Neural progenitor cell (in vitro differentiated cells): ENCODE measurements at regions not wholly inside any gene's neighbourhood (a gene's known extent, or its start where the extent isn't known, plus 50 kb on each side); places are given as distances from the start of the nearest gene placed in this dataset.

ENCODE experiments used
- DNase-seq: peaks from one replicate; pipeline ENCODE4 v3.0.0-alpha.2; 2016; ENCODE audit warnings: low spot score
- H2AFZ ChIP-seq: fragments of 200-600 bp; sonication (generic); replicated peaks from 2 replicates; pipeline ENCODE4 v1.6.1; 2016; ENCODE audit warnings: antibody characterized with exemption
- H3F3A ChIP-seq: fragments of 200-600 bp; sonication (generic); 2 replicates; pipeline ENCODE4 v1.6.1; 2016; ENCODE audit warnings: antibody characterized with exemption, low read depth
- H3K27ac ChIP-seq: fragments of 200-600 bp; sonication (generic); 2 replicates; pipeline ENCODE4 v1.5.1; 2016; ENCODE audit warnings: mild to moderate bottlenecking
- H3K27me3 ChIP-seq: fragments of 200-600 bp; sonication (generic); 2 replicates; pipeline ENCODE4 v1.6.1; 2016; ENCODE audit warnings: mild to moderate bottlenecking, moderate library complexity
- H3K36me3 ChIP-seq: fragments of 200-600 bp; sonication (generic); 2 replicates; pipeline ENCODE4 v1.5.1; 2016
- H3K4me1 ChIP-seq: fragments of 200-600 bp; sonication (generic); 2 replicates; pipeline ENCODE4 v1.6.1; 2016; ENCODE audit warnings: mixed run types
- H3K4me2 ChIP-seq: fragments of 200-600 bp; sonication (generic); 2 replicates; pipeline ENCODE4 v1.6.1; 2016
- H3K4me3 ChIP-seq: fragments of 200-600 bp; sonication (generic); 2 replicates; pipeline ENCODE4 v1.5.1; 2016
- H3K79me2 ChIP-seq: fragments of 200-600 bp; sonication (generic); 2 replicates; pipeline ENCODE4 v1.6.1; 2016; ENCODE audit warnings: low read depth
- H3K9ac ChIP-seq: fragments of 200-600 bp; sonication (generic); 2 replicates; pipeline ENCODE4 v1.6.1; 2016
- H3K9me3 ChIP-seq: fragments of 200-600 bp; sonication (generic); 2 replicates; pipeline ENCODE4 v1.5.1; 2016; ENCODE audit warnings: low read depth
- H4K20me1 ChIP-seq: fragments of 200-600 bp; sonication (generic); 2 replicates; pipeline ENCODE4 v1.6.1; 2016; ENCODE audit warnings: low read depth
- H3K27ac Mint-ChIP-seq: 3 replicates; pipeline ENCODE4 v1.8.0; 2021; ENCODE audit warnings: mixed read lengths
- H3K27me3 Mint-ChIP-seq: 2 replicates; pipeline ENCODE4 v1.8.0; 2022; ENCODE audit warnings: low read depth, mild to moderate bottlenecking, inconsistent platforms, moderate library complexity, mixed read lengths; ENCODE audit not compliant: insufficient read depth
- H3K36me3 Mint-ChIP-seq: 3 replicates; pipeline ENCODE4 v1.8.0; 2021; ENCODE audit warnings: mixed read lengths
- H3K4me1 Mint-ChIP-seq: 3 replicates; pipeline ENCODE4 v1.8.0; 2021; ENCODE audit warnings: mixed read lengths
- H3K4me3 Mint-ChIP-seq: 3 replicates; pipeline ENCODE4 v1.8.0; 2021; ENCODE audit warnings: mild to moderate bottlenecking, moderate library complexity, mixed read lengths
- H3K9me3 Mint-ChIP-seq: 3 replicates; pipeline ENCODE4 v1.8.0; 2020; ENCODE audit warnings: mixed read lengths
- CTCF ChIP-seq: fragments of 200-600 bp; sonication (generic); IDR thresholded peaks from 2 replicates; pipeline ENCODE4 v1.5.1; 2017; ENCODE audit warnings: antibody characterized with exemption, mild to moderate bottlenecking
- EZH2 ChIP-seq: fragments of 200-600 bp; sonication (generic); IDR thresholded peaks from 2 replicates; pipeline ENCODE4 v1.6.1; 2017; ENCODE audit warnings: antibody characterized with exemption, mild to moderate bottlenecking, moderate library complexity
- EZH2phosphoT487 ChIP-seq: fragments of 200-600 bp; sonication (generic); IDR thresholded peaks from 2 replicates; pipeline ENCODE4 v1.6.1; 2017; ENCODE audit warnings: antibody characterized with exemption

- H3K27me3 ChIP-seq, result peaks cover 18% of the 10 kb centered on the region
- no peak overlapping the region for H3K9ac ChIP-seq
- no peak overlapping the region for H3K4me3 ChIP-seq
- DNase-seq, result no peak
- H3K9me3 Mint-ChIP-seq, result no peaks in the 10 kb centered on the region
- no peaks in the 10 kb centered on the region for H4K20me1 ChIP-seq
- H3K4me1 ChIP-seq, result peaks cover 16% of the 10 kb centered on the region
- no peak overlapping the region for H3K4me3 Mint-ChIP-seq
- peaks cover 15% of the 10 kb centered on the region for H3K4me1 Mint-ChIP-seq
- no peak overlapping the region for H3K27ac ChIP-seq
- peaks cover 2% of the 10 kb centered on the region for H3K27me3 Mint-ChIP-seq
- H3K36me3 Mint-ChIP-seq, result no peaks in the 10 kb centered on the region
- TF ChIP-seq EZH2, result no peak
- TF ChIP-seq CTCF, result no peak
- no peak for TF ChIP-seq EZH2phosphoT487
- H3K36me3 ChIP-seq, result no peaks in the 10 kb centered on the region
- H2AFZ ChIP-seq, result no peak overlapping the region
- H3K27ac Mint-ChIP-seq, result no peak overlapping the region
- H3K9me3 ChIP-seq, result no peaks in the 10 kb centered on the region
- peaks cover 8% of the 10 kb centered on the region for H3F3A ChIP-seq
- H3K4me2 ChIP-seq, result no peak overlapping the region
- H3K79me2 ChIP-seq, result no peaks in the 10 kb centered on the region
These were observed 159.3 kb upstream of the JARID2 start for GRCh38 chr6:15086348-15087158.

- Histone ChIP-seq H3K27ac (no peak overlapping the region), H3K4me1 (peaks cover 16% of the 10 kb centered on the region), H4K20me1 (no peaks in the 10 kb centered on the region), H3K36me3 (no peaks in the 10 kb centered on the region), H3F3A (peaks cover 8% of the 10 kb centered on the region), H2AFZ (no peak overlapping the region), H3K27me3 (peaks cover 16% of the 10 kb centered on the region), H3K9ac (no peak overlapping the region), H3K4me2 (no peak overlapping the region), H3K9me3 (no peaks in the 10 kb centered on the region), H3K79me2 (no peaks in the 10 kb centered on the region), H3K4me3 (no peak overlapping the region)
- H3K4me3 Mint-ChIP-seq, result no peak overlapping the region
- no peaks in the 10 kb centered on the region for H3K36me3 Mint-ChIP-seq
- H3K27me3 Mint-ChIP-seq, result peaks cover 2% of the 10 kb centered on the region
- no peak for TF ChIP-seq EZH2
- TF ChIP-seq CTCF, result no peak
- H3K27ac Mint-ChIP-seq, result no peak overlapping the region
- peaks cover 15% of the 10 kb centered on the region for H3K4me1 Mint-ChIP-seq
- no peaks in the 10 kb centered on the region for H3K9me3 Mint-ChIP-seq
- no peak for DNase-seq
These were observed 158.7 kb upstream of the JARID2 start for GRCh38 chr6:15087186-15087589.

- no peaks in the 10 kb centered on the region for H3K79me2 ChIP-seq
- Mint-ChIP-seq H3K9me3 (no peaks in the 10 kb centered on the region), H3K4me1 (peaks cover 15% of the 10 kb centered on the region), H3K36me3 (no peaks in the 10 kb centered on the region), H3K27ac (no peak overlapping the region), H3K27me3 (peaks cover 2% of the 10 kb centered on the region), H3K4me3 (no peak overlapping the region)
- no peaks in the 10 kb centered on the region for H3K9me3 ChIP-seq
- H3K36me3 ChIP-seq, result no peaks in the 10 kb centered on the region
- H3K4me3 ChIP-seq, result no peak overlapping the region
- peaks cover 8% of the 10 kb centered on the region for H3F3A ChIP-seq
- no peak for TF ChIP-seq EZH2
- TF ChIP-seq EZH2phosphoT487, result no peak
- TF ChIP-seq CTCF, result no peak
- H4K20me1 ChIP-seq, result no peaks in the 10 kb centered on the region
- no peak for DNase-seq
- H2AFZ ChIP-seq, result peak overlapping the region; percentile 62
- H3K4me2 ChIP-seq, result no peak overlapping the region
- no peaks in the 10 kb centered on the region for H3K27me3 ChIP-seq
- H3K4me1 ChIP-seq, result peaks cover 16% of the 10 kb centered on the region
- H3K9ac ChIP-seq, result no peak overlapping the region
- no peak overlapping the region for H3K27ac ChIP-seq
These were observed 156.8 kb upstream of the JARID2 start for GRCh38 chr6:15088904-15089568.
